Endothelial cell of umbilical vein (primary cell): ENCODE measurements at regions not wholly inside any gene's neighbourhood (a gene's known extent, or its start where the extent isn't known, plus 50 kb on each side); places are given as distances from the start of the nearest gene placed in this dataset.

ENCODE experiments used
- BruUV-seq: library from RNA; stranded (reverse); fragments of 400-500 nt; replicated peaks from 2 replicates; lab custom pipeline; 2021; lab: Mats Ljungman, UMichigan
- CTCF ChIA-PET: fragments of 300-600, 350-600 bp; sonication (Branson Sonifier 250); formaldehyde crosslinking; loops from one replicate; lab custom pipeline; 2021; ENCODE audit warnings: antibody characterized with exemption, inconsistent platforms; lab: Charles Lee
- POLR2A ChIA-PET: fragments of 300-600, 350-600 bp; sonication (Branson Sonifier 250); formaldehyde crosslinking; loops from one replicate; lab custom pipeline; 2021; ENCODE audit warnings: antibody characterized with exemption, inconsistent platforms; lab: Charles Lee
- DNase-seq: peaks from one replicate; pipeline ENCODE4 v3.0.0-alpha.2; 2011; ENCODE audit warnings: low read depth, low spot score
- FAIRE-seq: peaks from 2 replicates; lab custom pipeline; 2011; peaks lifted over from hg19 to GRCh38; lab: Jason Lieb, UNC
- H2AFZ ChIP-seq: 2 replicates; pipeline ENCODE4 v1.6.0; 2012; ENCODE audit warnings: low read depth, low read length, control low read depth, inconsistent platforms
- H3K27ac ChIP-seq: 2 replicates; pipeline ENCODE4 v1.5.1; 2011; ENCODE audit warnings: low read depth, mild to moderate bottlenecking, control low read depth, low read length, moderate library complexity; ENCODE audit not compliant: insufficient read depth
- H3K27me3 ChIP-seq, 2 experiments: 2 replicates each; pipeline versions ENCODE4 v1.6.0 to v1.6.1; 2011; ENCODE audit warnings: low read length in 2 of 2, mixed read lengths in 1 of 2; ENCODE audit not compliant: control insufficient read depth in 2 of 2, insufficient read depth in 2 of 2
- H3K36me3 ChIP-seq, 2 experiments: 2 replicates in 1 of 2; 3 replicates in 1 of 2; pipeline ENCODE4 v1.5.1; 2011; ENCODE audit warnings: low read length in 2 of 2, mild to moderate bottlenecking in 1 of 2, moderate library complexity in 1 of 2; ENCODE audit not compliant: control insufficient read depth in 2 of 2, insufficient read depth in 2 of 2; ENCODE audit errors: extremely low read depth in 1 of 2
- H3K4me1 ChIP-seq: 3 replicates; pipeline ENCODE4 v1.5.1; 2011; ENCODE audit warnings: mild to moderate bottlenecking, low read length; ENCODE audit not compliant: control insufficient read depth, insufficient read depth; ENCODE audit errors: extremely low read depth
- H3K4me2 ChIP-seq: 2 replicates; pipeline ENCODE4 v1.6.1; 2011; ENCODE audit warnings: low read length, control low read depth, mixed read lengths; ENCODE audit not compliant: insufficient read depth
- H3K4me3 ChIP-seq, 3 experiments: fragments of 200-600 bp in 1 of 3; sonication (generic), shearing (Covaris generic) in 1 of 3; replicated peaks in 1 of 3; 2 replicates each; pipeline ENCODE4 v1.5.1; 2011 to 2016; ENCODE audit warnings: control low read depth in 3 of 3, low read length in 3 of 3, mild to moderate bottlenecking in 2 of 3, inconsistent platforms in 1 of 3, low read depth in 1 of 3, moderate library complexity in 1 of 3; ENCODE audit not compliant: insufficient read depth in 1 of 3
- H3K79me2 ChIP-seq: 2 replicates; pipeline ENCODE4 v1.6.0; 2012; ENCODE audit warnings: low read length, inconsistent platforms; ENCODE audit not compliant: control insufficient read depth, insufficient read depth
- H3K9ac ChIP-seq: replicated peaks from 2 replicates; pipeline ENCODE3; 2011; ENCODE audit warnings: low read length, control low read depth; ENCODE audit not compliant: insufficient read depth; ENCODE audit errors: extremely low read depth
- H3K9me1 ChIP-seq: replicated peaks from 3 replicates; pipeline ENCODE4 v1.6.0; 2011; ENCODE audit warnings: mild to moderate bottlenecking, low read length; ENCODE audit not compliant: control insufficient read depth, insufficient read depth; ENCODE audit errors: extremely low read depth
- H3K9me3 ChIP-seq: replicated peaks from 2 replicates; pipeline ENCODE4 v1.5.1; 2012; ENCODE audit warnings: low read length, inconsistent platforms; ENCODE audit not compliant: control insufficient read depth, insufficient read depth
- H4K20me1 ChIP-seq: replicated peaks from 2 replicates; pipeline ENCODE3; 2011; ENCODE audit warnings: mild to moderate bottlenecking, low read length; ENCODE audit not compliant: control insufficient read depth, insufficient read depth; ENCODE audit errors: extremely low read depth
- EZH2 ChIP-seq: IDR thresholded peaks from 2 replicates; pipeline ENCODE4 v1.6.1; 2012; ENCODE audit warnings: borderline replicate concordance, low read depth, mild to moderate bottlenecking, moderate library complexity, low read length, inconsistent platforms; ENCODE audit not compliant: severe bottlenecking
- FOS ChIP-seq: IDR thresholded peaks from 2 replicates; pipeline ENCODE4 v1.6.1; 2011; ENCODE audit warnings: mild to moderate bottlenecking, low read length, moderate library complexity, borderline replicate concordance; ENCODE audit not compliant: insufficient read depth
- GATA2 ChIP-seq: IDR thresholded peaks from 2 replicates; pipeline ENCODE4 v1.7.0; 2011; ENCODE audit warnings: low read depth, mild to moderate bottlenecking, moderate library complexity, mixed read lengths, low read length; ENCODE audit not compliant: insufficient read length, insufficient read depth
- MAX ChIP-seq: IDR thresholded peaks from 2 replicates; pipeline ENCODE4 v1.6.1; 2011; ENCODE audit not compliant: insufficient read depth, insufficient read length
- MYC ChIP-seq: IDR thresholded peaks from one replicate; pipeline ENCODE4 v1.6.1; 2011; ENCODE audit warnings: mild to moderate bottlenecking, low read depth, low read length
- POLR2A ChIP-seq: IDR thresholded peaks from 2 replicates; pipeline ENCODE4 v1.6.1; 2012; ENCODE audit warnings: low read depth, mild to moderate bottlenecking, control low read depth, low read length
- POLR2AphosphoS5 ChIP-seq: IDR thresholded peaks from 2 replicates; pipeline ENCODE4 v1.6.1; 2012; ENCODE audit warnings: low read depth, mild to moderate bottlenecking, control low read depth, low read length, moderate library complexity; ENCODE audit not compliant: insufficient read depth
- dilution Hi-C: fragments of 300-500 bp; cut with MboI; formaldehyde crosslinking; loops from one replicate; pipeline ENCODE4 v1.15.0; 2019; ENCODE audit warnings: low sequenced_read_pairs; ENCODE audit not compliant: extremely low pct_ligation_motif_present
- intact Hi-C: fragments of 100-400 bp; cut with micrococcal nuclease; formaldehyde crosslinking; loops from one replicate; pipeline ENCODE4 v1.10.0; 2022
- TF ChIP-seq, protein P1 (sequence below), 2 donors: IDR thresholded peaks; 1 replicate in 1 of 2; 2 replicates in 1 of 2; pipeline ENCODE4 v1.5.1; 2011; ENCODE audit warnings: low read length in 2 of 2, mild to moderate bottlenecking in 2 of 2, moderate library complexity in 2 of 2, control low read depth in 1 of 2, inconsistent platforms in 1 of 2, low read depth in 1 of 2; ENCODE audit not compliant: insufficient read depth in 1 of 2; ENCODE audit errors: extremely low read depth in 1 of 2

DNA sequence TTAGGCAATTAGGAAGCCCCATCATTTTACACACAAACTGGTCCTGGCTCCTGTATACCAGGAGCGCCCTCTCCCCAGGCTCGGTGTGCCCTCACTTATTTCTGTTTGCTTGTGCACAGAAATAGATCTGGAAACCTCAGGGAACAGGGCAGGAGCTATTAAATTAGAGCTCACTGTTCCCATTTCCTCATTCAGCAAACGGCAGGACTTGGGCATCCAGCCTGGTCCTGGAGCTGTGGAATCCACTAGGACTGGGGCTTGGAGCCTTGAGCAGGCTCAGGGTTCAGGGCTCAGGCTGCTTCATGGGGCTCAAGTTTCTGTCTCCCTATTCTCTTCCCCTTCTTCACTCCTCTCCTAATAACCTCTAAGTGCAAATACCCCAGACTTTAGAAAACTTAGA is 91.3 kb downstream of the VCPKMT start:
- no peaks in the 10 kb centered on the region for H4K20me1 ChIP-seq
- H3K27me3 ChIP-seq, result no peaks in the 10 kb centered on the region
- TF ChIP-seq, protein P1, sequence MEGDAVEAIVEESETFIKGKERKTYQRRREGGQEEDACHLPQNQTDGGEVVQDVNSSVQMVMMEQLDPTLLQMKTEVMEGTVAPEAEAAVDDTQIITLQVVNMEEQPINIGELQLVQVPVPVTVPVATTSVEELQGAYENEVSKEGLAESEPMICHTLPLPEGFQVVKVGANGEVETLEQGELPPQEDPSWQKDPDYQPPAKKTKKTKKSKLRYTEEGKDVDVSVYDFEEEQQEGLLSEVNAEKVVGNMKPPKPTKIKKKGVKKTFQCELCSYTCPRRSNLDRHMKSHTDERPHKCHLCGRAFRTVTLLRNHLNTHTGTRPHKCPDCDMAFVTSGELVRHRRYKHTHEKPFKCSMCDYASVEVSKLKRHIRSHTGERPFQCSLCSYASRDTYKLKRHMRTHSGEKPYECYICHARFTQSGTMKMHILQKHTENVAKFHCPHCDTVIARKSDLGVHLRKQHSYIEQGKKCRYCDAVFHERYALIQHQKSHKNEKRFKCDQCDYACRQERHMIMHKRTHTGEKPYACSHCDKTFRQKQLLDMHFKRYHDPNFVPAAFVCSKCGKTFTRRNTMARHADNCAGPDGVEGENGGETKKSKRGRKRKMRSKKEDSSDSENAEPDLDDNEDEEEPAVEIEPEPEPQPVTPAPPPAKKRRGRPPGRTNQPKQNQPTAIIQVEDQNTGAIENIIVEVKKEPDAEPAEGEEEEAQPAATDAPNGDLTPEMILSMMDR (IDR thresholded peaks at IDR 0.05; ENCODE audit: extremely low read depth in 1 of 2, insufficient read depth in 1 of 2, low read depth in 1 of 2, low read length in 2 of 2), result no peak
- TF ChIP-seq POLR2AphosphoS5 (no peak), MYC (no peak), POLR2A (no peak), MAX (no peak), GATA2 (no peak)
- intact Hi-C loops, result no loop called here
- H3K9me1 ChIP-seq, result no peaks in the 10 kb centered on the region
- no TSS peak for BruUV-seq
- POLR2A ChIA-PET, result no interaction called here
- dilution Hi-C loops, result no loop called here
- no peak overlapping the region for H3K4me2 ChIP-seq
- no peaks in the 10 kb centered on the region for H3K9me3 ChIP-seq
- no peak overlapping the region for H3K9ac ChIP-seq
- H3K79me2 ChIP-seq, result no peaks in the 10 kb centered on the region
- H2AFZ ChIP-seq, result no peak overlapping the region
- no peak for DNase-seq
- no peaks in the 10 kb centered on the region for H3K4me1 ChIP-seq
- H3K27ac ChIP-seq, result no peak overlapping the region
- H3K36me3 ChIP-seq, result no peaks in the 10 kb centered on the region
- no peak for FAIRE-seq
- CTCF ChIA-PET, result no interaction called here
- no peak overlapping the region for H3K4me3 ChIP-seq

GRCh38 chr14:50025776-50026175 is 90.6 kb downstream of the VCPKMT start:
- Histone ChIP-seq H3K9me1 (no peaks in the 10 kb centered on the region), H2AFZ (no peak overlapping the region), H4K20me1 (no peaks in the 10 kb centered on the region), H3K79me2 (no peaks in the 10 kb centered on the region), H3K4me2 (no peak overlapping the region), H3K4me1 (no peaks in the 10 kb centered on the region), H3K9ac (no peak overlapping the region), H3K36me3 (no peaks in the 10 kb centered on the region), H3K9me3 (no peaks in the 10 kb centered on the region), H3K4me3 (no peak overlapping the region), H3K27me3 (no peaks in the 10 kb centered on the region), H3K27ac (no peak overlapping the region)
- DNase-seq (no peak), FAIRE-seq (no peak)
- intact Hi-C loops, result no loop called here
- dilution Hi-C loops, result no loop called here
- ChIA-PET CTCF (interaction anchor here (0.7 to 1.1 kb wide), 2 partner anchors 36 to 79 kb away, joined by 3 read pairs; no protein-coding TSS in a partner anchor), POLR2A (no interaction called here)
- no peak for TF ChIP-seq MYC
- TF ChIP-seq FOS, result no peak
- TF ChIP-seq EZH2, result no peak
- no peak for TF ChIP-seq POLR2AphosphoS5
- no peak for TF ChIP-seq POLR2A
- no peak for TF ChIP-seq MAX
- no TSS peak for BruUV-seq
